Left kidney (tissue), 1 donor: ENCODE measurements at regions not wholly inside any gene's neighbourhood (a gene's known extent, or its start where the extent isn't known, plus 50 kb on each side); places are given as distances from the start of the nearest gene placed in this dataset.

Experiments
- DNase-seq: peaks from one replicate; pipeline ENCODE4 v3.0.0-alpha.2; 2013

- no peak for DNase-seq
Observed at GRCh38 chr5:29949301-29949872, 1244.1 kb upstream of the CDH6 start.

DNA sequence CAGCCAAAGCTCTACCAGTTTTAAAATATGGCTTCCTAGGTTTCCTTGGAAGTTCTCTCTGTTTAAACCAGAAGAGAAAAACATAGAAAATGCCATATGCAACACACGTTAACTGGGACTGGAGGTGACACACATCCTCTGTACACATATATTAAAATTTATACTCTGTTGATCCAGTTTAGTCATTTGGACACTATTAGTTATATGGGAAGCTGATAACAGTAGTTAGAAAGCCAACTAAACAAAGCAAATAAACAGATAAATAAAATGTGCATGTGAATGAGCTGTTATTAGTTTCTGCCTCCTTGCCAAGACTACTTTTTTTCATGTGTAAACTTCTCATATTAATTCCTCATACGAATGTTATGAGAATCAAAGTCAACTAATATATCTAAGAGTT, 1249.2 kb upstream of the CDH6 start:
- DNase-seq = no peak

DNA sequence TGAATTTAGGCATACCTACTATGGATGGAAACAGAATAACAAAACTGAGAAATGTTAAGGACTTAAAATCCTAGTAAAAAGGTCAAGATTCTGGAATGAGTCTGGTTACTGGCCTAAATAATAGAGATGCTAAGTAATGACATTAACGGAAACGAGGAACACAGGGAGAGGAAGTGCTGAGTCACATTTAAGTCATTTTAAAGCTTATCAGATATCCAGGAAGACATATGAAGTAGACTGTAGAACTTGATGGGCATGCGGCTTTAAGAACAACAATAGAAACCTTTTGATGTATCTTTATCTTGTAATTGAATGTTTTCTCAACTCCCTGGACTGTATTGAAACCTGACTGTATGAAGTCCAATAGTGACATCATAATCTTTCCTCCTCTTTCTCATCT, 1251.4 kb upstream of the CDH6 start:
- no peak for DNase-seq

GRCh38 chr5:29939988-29940387, 1253.5 kb upstream of the CDH6 start:
- no peak for DNase-seq

DNA sequence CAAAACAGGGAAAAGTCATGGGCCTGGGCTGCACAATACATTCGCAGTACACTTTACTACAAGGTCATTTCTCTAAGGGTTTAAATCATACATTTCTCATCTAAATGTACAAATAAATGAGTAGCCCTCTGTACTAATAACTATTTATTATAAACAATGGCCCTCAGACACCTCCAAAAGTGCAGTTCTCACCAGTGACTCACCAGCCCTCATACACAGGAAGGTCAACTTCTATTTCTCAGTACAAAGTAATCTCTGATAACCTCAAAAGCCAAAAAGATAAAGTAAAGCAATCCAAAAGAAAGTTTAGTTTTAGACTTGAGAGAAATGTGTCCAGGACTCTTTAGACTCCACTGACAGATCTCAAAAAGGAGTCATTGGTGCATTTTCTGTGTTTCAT, 1258.1 kb upstream of the CDH6 start:
- DNase-seq = no peak

DNA sequence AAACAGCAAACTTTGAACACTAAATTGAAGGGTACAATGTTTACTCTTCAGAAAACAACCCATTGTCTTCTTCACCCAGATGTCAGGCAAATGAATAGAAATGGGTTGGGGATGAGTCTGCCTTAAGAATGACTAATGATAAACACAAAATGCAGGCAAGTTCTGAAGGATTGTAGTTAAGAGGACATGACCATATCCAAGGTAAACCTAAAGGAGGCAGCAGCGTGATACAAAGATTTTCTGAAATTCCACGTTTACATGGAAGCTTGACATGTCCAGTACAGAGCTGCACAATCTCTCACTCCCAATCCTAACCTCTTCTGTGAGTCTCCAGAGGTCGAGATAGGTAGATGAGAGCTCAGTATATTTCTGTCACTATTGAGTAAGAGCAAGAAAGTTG, 1263.2 kb upstream of the CDH6 start:
- DNase-seq = no peak

GRCh38 chr5:29924107-29924506, 1269.4 kb upstream of the CDH6 start:
- DNase-seq = no peak

DNA sequence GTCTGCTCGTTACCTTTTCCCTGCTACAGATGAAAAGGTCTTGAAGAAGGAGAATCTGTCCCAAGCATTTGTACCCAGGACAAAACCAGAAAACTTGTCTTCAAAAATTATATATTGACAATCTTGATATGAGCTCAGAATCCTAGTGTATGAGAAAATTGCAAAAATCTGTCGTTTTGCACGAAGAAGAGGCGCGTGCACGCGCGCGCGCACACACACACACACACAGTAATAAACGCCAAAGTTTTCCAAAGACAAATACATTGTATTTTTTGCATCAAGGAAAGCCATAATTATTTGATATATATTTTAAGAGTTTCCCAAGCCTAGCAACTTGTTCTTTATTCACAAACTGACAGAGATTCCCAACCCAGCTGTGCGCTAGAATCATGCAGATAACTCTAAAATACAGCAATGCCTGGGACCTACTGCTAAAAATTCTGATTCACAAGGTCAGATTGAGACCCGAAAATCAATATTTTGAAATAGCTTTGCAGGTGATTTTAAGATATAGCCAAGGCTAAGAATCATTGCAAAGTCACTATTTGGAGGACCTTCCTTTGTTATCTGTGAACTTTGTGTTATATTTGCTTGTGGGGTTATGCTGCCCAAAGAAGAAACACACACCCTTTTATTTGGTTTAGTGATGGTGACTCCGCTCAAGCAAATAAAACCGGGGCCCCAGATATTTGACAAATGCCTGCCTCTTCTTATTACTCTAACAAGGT, 1287.7 kb upstream of the CDH6 start:
- DNase-seq = no peak

GRCh38 chr5:29902859-29903258, 1290.6 kb upstream of the CDH6 start:
- no peak for DNase-seq

GRCh38 chr5:29899583-29899982, 1293.9 kb upstream of the CDH6 start:
- DNase-seq = no peak

DNA sequence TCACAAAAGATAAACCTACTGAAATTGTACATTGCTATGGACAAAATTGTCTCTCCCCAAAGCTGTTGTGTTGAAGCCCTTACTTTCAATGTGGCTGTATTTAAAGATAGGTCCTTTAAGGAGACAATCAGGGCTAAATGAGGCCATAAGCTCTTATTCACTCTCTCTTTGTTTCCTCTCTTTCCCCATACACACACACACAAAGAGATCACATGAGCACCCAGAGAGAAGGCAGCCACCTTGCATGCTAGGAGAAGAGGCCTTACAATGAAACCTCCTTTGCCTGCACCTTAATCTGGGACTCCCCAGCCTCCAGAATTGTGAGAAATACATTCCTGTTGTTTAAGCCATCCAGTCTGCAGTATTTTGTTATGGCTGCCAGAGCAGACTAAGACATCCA, 1295.6 kb upstream of the CDH6 start:
- DNase-seq = no peak

GRCh38 chr5:29896646-29897045, 1296.8 kb upstream of the CDH6 start:
- no peak for DNase-seq

- no peak for DNase-seq
Observed at GRCh38 chr5:29894668-29895067, 1298.8 kb upstream of the CDH6 start.

GRCh38 chr5:29889051-29889450, 1304.4 kb upstream of the CDH6 start:
- no peak for DNase-seq

GRCh38 chr5:29885595-29885994, 1307.9 kb upstream of the CDH6 start:
- DNase-seq = no peak

- DNase-seq = no peak
Observed at GRCh38 chr5:29882036-29882435, 1311.5 kb upstream of the CDH6 start.

- DNase-seq = no peak
Observed at GRCh38 chr5:29879401-29879800, 1314.1 kb upstream of the CDH6 start.

GRCh38 chr5:29878599-29878998, 1314.9 kb upstream of the CDH6 start:
- DNase-seq = no peak

DNA sequence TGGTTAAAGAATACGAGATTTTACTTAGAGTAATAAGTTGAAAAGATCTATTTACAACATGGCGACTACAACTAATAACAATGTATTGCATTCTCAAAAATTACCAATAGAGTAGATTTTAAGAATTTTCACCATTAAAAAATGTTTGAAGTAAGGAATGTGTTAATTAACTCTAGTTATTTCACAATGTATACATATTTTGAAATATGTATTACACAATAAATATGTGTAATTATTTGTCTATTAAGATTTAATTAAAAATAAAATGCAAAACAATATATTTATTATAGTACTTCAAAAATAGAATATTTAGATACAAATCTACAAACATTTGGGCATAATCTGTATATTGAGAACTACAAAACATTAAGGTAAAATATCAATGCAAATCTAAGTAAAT, 1326.3 kb upstream of the CDH6 start:
- no peak for DNase-seq

DNA sequence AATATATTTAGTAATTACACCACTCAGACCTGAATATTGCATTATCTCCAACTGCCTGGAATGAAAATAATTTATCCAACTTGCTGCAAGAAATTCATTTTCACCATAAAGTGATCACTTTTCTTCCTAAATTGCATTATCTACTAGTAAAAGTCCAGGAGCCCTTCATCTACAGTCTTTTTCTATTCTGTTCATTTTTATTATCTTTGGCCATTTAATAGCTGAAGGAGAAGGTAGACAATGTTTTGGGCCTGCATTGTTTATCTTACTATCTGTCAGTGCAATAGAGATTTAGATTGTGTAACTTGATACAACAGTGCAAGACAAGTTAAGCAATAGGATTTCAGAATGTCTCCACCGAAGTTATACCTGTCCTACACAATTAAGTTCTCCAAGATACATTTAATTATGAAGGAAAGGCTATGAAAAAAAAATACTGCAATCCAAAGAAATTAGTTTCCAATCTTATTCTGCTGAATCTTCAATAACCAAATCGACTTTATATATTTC, 1339.7 kb upstream of the CDH6 start:
- DNase-seq = no peak

- DNase-seq = no peak
Observed at GRCh38 chr5:29852329-29852728, 1341.2 kb upstream of the CDH6 start.

DNA sequence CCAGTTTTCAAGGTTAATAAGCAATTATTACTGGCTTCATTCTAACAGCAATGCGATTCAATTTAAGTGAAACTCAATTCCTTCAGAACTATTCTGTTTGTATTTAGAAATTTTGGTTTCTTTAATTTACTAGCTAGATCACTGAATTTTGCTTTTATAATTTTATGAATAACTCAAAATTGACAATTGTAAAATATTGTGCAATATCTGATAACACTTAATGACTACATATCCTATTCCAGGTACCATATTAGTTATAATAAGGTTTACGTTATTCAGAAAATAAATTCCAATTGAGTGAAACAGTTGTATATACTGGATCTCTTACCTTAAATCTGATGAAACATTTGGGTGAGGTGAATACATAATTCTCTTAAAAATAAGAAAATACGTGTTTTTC, 1348.3 kb upstream of the CDH6 start:
- DNase-seq = no peak

- no peak for DNase-seq
Observed at GRCh38 chr5:29833394-29833793, 1360.1 kb upstream of the CDH6 start.

DNA sequence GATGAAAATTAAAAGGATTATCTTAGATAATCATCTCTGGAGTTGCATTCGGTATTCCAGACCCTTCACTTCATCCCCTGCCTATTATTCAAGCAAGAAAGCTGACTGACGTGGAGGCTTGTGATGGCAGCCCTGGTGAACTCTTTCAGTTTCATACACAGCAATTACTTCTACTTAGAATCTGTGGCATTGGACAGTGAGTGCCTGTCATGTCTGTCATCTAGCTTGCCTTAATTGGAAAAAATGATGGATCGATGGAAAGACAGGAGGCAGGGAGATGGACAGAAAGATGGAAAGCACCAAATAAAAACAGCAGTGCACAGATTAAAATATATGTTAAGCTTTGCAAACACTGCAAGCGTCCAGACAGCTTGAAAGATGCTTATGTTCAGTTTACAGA, 1371.0 kb upstream of the CDH6 start:
- DNase-seq = no peak
